Osteoblast (primary cell): ENCODE measurements at regions not wholly inside any gene's neighbourhood (a gene's known extent, or its start where the extent isn't known, plus 50 kb on each side); places are given as distances from the start of the nearest gene placed in this dataset.

Source experiments
- DNase-seq: peaks from one replicate; pipeline ENCODE4 v3.0.0; 2011; ENCODE audit warnings: low spot score, mixed read lengths; ENCODE audit not compliant: insufficient read length; ENCODE audit errors: missing footprints
- H2AFZ ChIP-seq: 2 replicates; pipeline ENCODE4 v1.6.0; 2011; ENCODE audit warnings: mild to moderate bottlenecking, low read length
- H3K27ac ChIP-seq: 2 replicates; pipeline ENCODE4 v1.5.1; 2011; ENCODE audit warnings: mild to moderate bottlenecking, low read depth, low read length, moderate library complexity
- H3K27me3 ChIP-seq: 2 replicates; pipeline ENCODE4 v1.6.0; 2012; ENCODE audit warnings: mild to moderate bottlenecking, control low read depth, inconsistent platforms, low read length, moderate library complexity; ENCODE audit not compliant: insufficient read depth
- H3K36me3 ChIP-seq: 2 replicates; pipeline ENCODE4 v1.5.1; 2011; ENCODE audit warnings: mild to moderate bottlenecking, low read length, control low read depth, moderate library complexity; ENCODE audit not compliant: insufficient read depth
- H3K4me1 ChIP-seq: 2 replicates; pipeline ENCODE4 v1.5.1; 2011; ENCODE audit warnings: mild to moderate bottlenecking, low read length, control low read depth, moderate library complexity; ENCODE audit not compliant: insufficient read depth
- H3K4me2 ChIP-seq: 2 replicates; pipeline ENCODE4 v1.6.0; 2011; ENCODE audit warnings: mild to moderate bottlenecking, low read length; ENCODE audit not compliant: insufficient read depth
- H3K4me3 ChIP-seq: fragments of 200-600 bp; sonication (generic); 3 replicates; pipeline ENCODE4 v1.5.1; 2012; ENCODE audit warnings: mild to moderate bottlenecking, low read length, inconsistent platforms; ENCODE audit not compliant: insufficient read depth
- H3K79me2 ChIP-seq: 2 replicates; pipeline ENCODE4 v1.6.0; 2012; ENCODE audit warnings: mild to moderate bottlenecking, low read length, control low read depth, inconsistent platforms; ENCODE audit not compliant: insufficient read depth
- H3K9me3 ChIP-seq: 2 replicates; pipeline ENCODE4 v1.5.1; 2011; ENCODE audit warnings: low read depth, low read length, control low read depth
- H4K20me1 ChIP-seq: 2 replicates; pipeline ENCODE4 v1.6.0; 2012; ENCODE audit warnings: mild to moderate bottlenecking, low read length, control low read depth; ENCODE audit not compliant: insufficient read depth
- TF ChIP-seq, protein P1 (sequence below): IDR thresholded peaks from 2 replicates; pipeline ENCODE4 v1.5.1; 2011; ENCODE audit warnings: mild to moderate bottlenecking, low read depth, low read length, moderate library complexity; ENCODE audit errors: extremely low read depth

DNA sequence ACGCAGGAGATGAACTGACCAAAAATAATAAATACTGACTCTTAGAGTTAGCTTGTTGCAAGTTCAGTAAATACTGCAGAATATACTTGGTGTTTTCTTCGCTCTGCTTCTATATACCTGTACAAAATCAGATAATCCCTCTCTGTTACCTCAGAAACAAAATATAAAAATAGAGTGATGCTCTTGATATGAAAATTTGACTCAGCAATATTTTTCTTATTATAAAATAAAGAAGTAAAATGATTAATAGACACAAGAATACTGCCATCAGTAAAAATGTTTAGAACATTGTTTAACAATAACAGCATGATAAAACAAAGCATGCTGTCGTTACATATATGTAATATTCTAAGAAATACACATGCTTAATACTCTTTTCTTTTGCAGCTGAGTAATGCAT is 1366.9 kb upstream of the EYS start:
- no peaks in the 10 kb centered on the region for H3K4me1 ChIP-seq
- H3K4me3 ChIP-seq: no peak overlapping the region
- no peaks in the 10 kb centered on the region for H3K79me2 ChIP-seq
- H4K20me1 ChIP-seq: no peaks in the 10 kb centered on the region
- no peaks in the 10 kb centered on the region for H3K27me3 ChIP-seq
- H3K9me3 ChIP-seq: no peaks in the 10 kb centered on the region
- DNase-seq: no peak
- H3K4me2 ChIP-seq: no peak overlapping the region
- H2AFZ ChIP-seq: no peak overlapping the region
- no peaks in the 10 kb centered on the region for H3K36me3 ChIP-seq
- no peak overlapping the region for H3K27ac ChIP-seq
- TF ChIP-seq, protein P1, sequence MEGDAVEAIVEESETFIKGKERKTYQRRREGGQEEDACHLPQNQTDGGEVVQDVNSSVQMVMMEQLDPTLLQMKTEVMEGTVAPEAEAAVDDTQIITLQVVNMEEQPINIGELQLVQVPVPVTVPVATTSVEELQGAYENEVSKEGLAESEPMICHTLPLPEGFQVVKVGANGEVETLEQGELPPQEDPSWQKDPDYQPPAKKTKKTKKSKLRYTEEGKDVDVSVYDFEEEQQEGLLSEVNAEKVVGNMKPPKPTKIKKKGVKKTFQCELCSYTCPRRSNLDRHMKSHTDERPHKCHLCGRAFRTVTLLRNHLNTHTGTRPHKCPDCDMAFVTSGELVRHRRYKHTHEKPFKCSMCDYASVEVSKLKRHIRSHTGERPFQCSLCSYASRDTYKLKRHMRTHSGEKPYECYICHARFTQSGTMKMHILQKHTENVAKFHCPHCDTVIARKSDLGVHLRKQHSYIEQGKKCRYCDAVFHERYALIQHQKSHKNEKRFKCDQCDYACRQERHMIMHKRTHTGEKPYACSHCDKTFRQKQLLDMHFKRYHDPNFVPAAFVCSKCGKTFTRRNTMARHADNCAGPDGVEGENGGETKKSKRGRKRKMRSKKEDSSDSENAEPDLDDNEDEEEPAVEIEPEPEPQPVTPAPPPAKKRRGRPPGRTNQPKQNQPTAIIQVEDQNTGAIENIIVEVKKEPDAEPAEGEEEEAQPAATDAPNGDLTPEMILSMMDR: no peak

DNA sequence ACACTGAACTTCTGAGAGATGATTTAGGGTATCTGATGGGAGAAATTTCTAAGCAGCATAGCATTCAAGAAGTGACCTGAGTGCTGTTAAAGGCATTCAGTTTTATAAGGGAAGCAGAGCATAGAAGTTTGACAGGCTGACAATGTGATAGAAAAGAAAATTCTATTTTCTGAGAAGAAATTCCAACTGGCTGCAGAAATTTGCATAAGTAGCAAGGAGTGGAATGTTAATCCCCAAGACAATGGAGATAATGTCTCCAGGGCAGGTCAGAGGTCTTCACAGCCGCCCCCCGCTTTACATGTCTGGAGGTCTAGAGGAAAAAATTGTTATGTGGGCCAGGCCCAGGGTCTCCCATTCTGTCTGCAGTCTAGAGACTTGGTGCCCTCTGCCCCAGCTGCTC is 1361.8 kb upstream of the EYS start:
- Histone ChIP-seq H3K9me3 (no peaks in the 10 kb centered on the region), H3K27ac (no peak overlapping the region), H3K4me3 (no peak overlapping the region), H3K36me3 (no peaks in the 10 kb centered on the region), H3K27me3 (no peaks in the 10 kb centered on the region), H3K79me2 (no peaks in the 10 kb centered on the region), H3K4me1 (no peaks in the 10 kb centered on the region), H3K4me2 (no peak overlapping the region), H4K20me1 (no peaks in the 10 kb centered on the region), H2AFZ (no peak overlapping the region)
- no peak for DNase-seq
- TF ChIP-seq, protein P1: no peak

- H3K9me3 ChIP-seq: no peaks in the 10 kb centered on the region
- no peaks in the 10 kb centered on the region for H3K4me1 ChIP-seq
- H3K79me2 ChIP-seq: no peaks in the 10 kb centered on the region
- no peak overlapping the region for H3K4me3 ChIP-seq
- H3K36me3 ChIP-seq: no peaks in the 10 kb centered on the region
- no peaks in the 10 kb centered on the region for H4K20me1 ChIP-seq
- H3K4me2 ChIP-seq: no peak overlapping the region
- TF ChIP-seq, protein P1: no peak
- no peak overlapping the region for H2AFZ ChIP-seq
- no peaks in the 10 kb centered on the region for H3K27me3 ChIP-seq
- H3K27ac ChIP-seq: no peak overlapping the region
- no peak for DNase-seq
Measured at GRCh38 chr6:67064323-67064722, 1357.3 kb upstream of the EYS start.

- Histone ChIP-seq H2AFZ (no peak overlapping the region), H3K9me3 (peaks cover 4% of the 10 kb centered on the region), H3K4me3 (no peak overlapping the region), H4K20me1 (no peaks in the 10 kb centered on the region), H3K4me1 (no peaks in the 10 kb centered on the region), H3K4me2 (no peak overlapping the region), H3K79me2 (no peaks in the 10 kb centered on the region), H3K27ac (no peak overlapping the region), H3K36me3 (no peaks in the 10 kb centered on the region), H3K27me3 (no peaks in the 10 kb centered on the region)
- no peak for DNase-seq
- TF ChIP-seq, protein P1: no peak
Measured at GRCh38 chr6:67047996-67048395, 1341.0 kb upstream of the EYS start.
